ENCODE measurements at regions not wholly inside any gene's neighbourhood (a gene's known extent, or its start where the extent isn't known, plus 50 kb on each side); places are given as distances from the start of the nearest gene placed in this dataset.

GRCh38 chr18:76102626-76103025 lies 392.4 kb downstream of the ZNF516 start:
- Histone ChIP-seq H3K36me3 (ENCODE audit: control insufficient read depth, insufficient read depth, low read length) (no peaks in the 10 kb centered on the region), H3K4me1 (ENCODE audit: control insufficient read depth, extremely low read depth, insufficient read depth, low read length) (no peaks in the 10 kb centered on the region), H3K4me2 (ENCODE audit: extremely low read depth, insufficient read depth, low read length) (no peak overlapping the region), H3K79me2 (ENCODE audit: control insufficient read depth, insufficient read depth, low read length) (no peaks in the 10 kb centered on the region), H3K9ac (ENCODE audit: insufficient read depth, low read length) (no peak overlapping the region), H3K27ac (ENCODE audit: insufficient read depth, low read length) (no peak overlapping the region), H4K20me1 (ENCODE audit: control insufficient read depth, extremely low read depth, insufficient read depth, low read length) (no peaks in the 10 kb centered on the region), H2AFZ (ENCODE audit: low read length) (no peak overlapping the region), H3K4me3 (replicated peaks in 1 of 4; ENCODE audit: control extremely low read depth in 1 of 4, insufficient read depth in 1 of 4, low read depth in 3 of 4, low read length in 4 of 4) (no peak overlapping the region), H3K9me3 (ENCODE audit: control insufficient read depth, insufficient read depth, low read depth, low read length) (no peaks in the 10 kb centered on the region), H3K27me3 (ENCODE audit: control insufficient read depth, insufficient read depth, low read length) (no peaks in the 10 kb centered on the region)
- DNase-seq (ENCODE audit: low read depth in 2 of 2): no peak
- no peak for TF ChIP-seq EZH2 (IDR thresholded peaks at IDR 0.05; ENCODE audit: low read length, missing control alignments)
- no peak for TF ChIP-seq CTCF (conservative IDR thresholded peaks at IDR 0.05 in 1 of 2, IDR thresholded peaks at IDR 0.05 in 1 of 2; ENCODE audit: low read depth in 1 of 2, low read length in 2 of 2)

GRCh38 chr18:76102156-76102555 lies 392.9 kb downstream of the ZNF516 start:
- Histone ChIP-seq H3K27ac (ENCODE audit: insufficient read depth, low read length) (no peak overlapping the region), H3K9ac (ENCODE audit: insufficient read depth, low read length) (no peak overlapping the region), H3K79me2 (ENCODE audit: control insufficient read depth, insufficient read depth, low read length) (no peaks in the 10 kb centered on the region), H3K4me1 (ENCODE audit: control insufficient read depth, extremely low read depth, insufficient read depth, low read length) (no peaks in the 10 kb centered on the region), H3K36me3 (ENCODE audit: control insufficient read depth, insufficient read depth, low read length) (no peaks in the 10 kb centered on the region), H3K27me3 (ENCODE audit: control insufficient read depth, insufficient read depth, low read length) (no peaks in the 10 kb centered on the region), H2AFZ (ENCODE audit: low read length) (no peak overlapping the region), H3K9me3 (ENCODE audit: control insufficient read depth, insufficient read depth, low read depth, low read length) (no peaks in the 10 kb centered on the region), H3K4me2 (ENCODE audit: extremely low read depth, insufficient read depth, low read length) (no peak overlapping the region), H3K4me3 (replicated peaks in 1 of 4; ENCODE audit: control extremely low read depth in 1 of 4, insufficient read depth in 1 of 4, low read depth in 3 of 4, low read length in 4 of 4) (no peak overlapping the region), H4K20me1 (ENCODE audit: control insufficient read depth, extremely low read depth, insufficient read depth, low read length) (no peaks in the 10 kb centered on the region)
- TF ChIP-seq CTCF (conservative IDR thresholded peaks at IDR 0.05 in 1 of 2, IDR thresholded peaks at IDR 0.05 in 1 of 2; ENCODE audit: low read depth in 1 of 2, low read length in 2 of 2) (no peak), EZH2 (IDR thresholded peaks at IDR 0.05; ENCODE audit: low read length, missing control alignments) (no peak)
- DNase-seq (ENCODE audit: low read depth in 2 of 2): no peak

GRCh38 chr18:76099931-76100457 lies 395.0 kb downstream of the ZNF516 start:
- H3K9ac ChIP-seq (ENCODE audit: insufficient read depth, low read length): no peak overlapping the region
- H3K79me2 ChIP-seq (ENCODE audit: control insufficient read depth, insufficient read depth, low read length): no peaks in the 10 kb centered on the region
- DNase-seq (ENCODE audit: low read depth in 2 of 2): no peak
- H3K4me3 ChIP-seq (replicated peaks in 1 of 4; ENCODE audit: control extremely low read depth in 1 of 4, insufficient read depth in 1 of 4, low read depth in 3 of 4, low read length in 4 of 4): no peak overlapping the region
- no peak overlapping the region for H3K4me2 ChIP-seq (ENCODE audit: extremely low read depth, insufficient read depth, low read length)
- H3K27ac ChIP-seq (ENCODE audit: insufficient read depth, low read length): no peak overlapping the region
- H3K4me1 ChIP-seq (ENCODE audit: control insufficient read depth, extremely low read depth, insufficient read depth, low read length): no peaks in the 10 kb centered on the region
- H2AFZ ChIP-seq (ENCODE audit: low read length): no peak overlapping the region
- H3K36me3 ChIP-seq (ENCODE audit: control insufficient read depth, insufficient read depth, low read length): no peaks in the 10 kb centered on the region
- no peaks in the 10 kb centered on the region for H4K20me1 ChIP-seq (ENCODE audit: control insufficient read depth, extremely low read depth, insufficient read depth, low read length)
- TF ChIP-seq EZH2 (IDR thresholded peaks at IDR 0.05; ENCODE audit: low read length, missing control alignments): no peak
- TF ChIP-seq CTCF (conservative IDR thresholded peaks at IDR 0.05 in 1 of 2, IDR thresholded peaks at IDR 0.05 in 1 of 2; ENCODE audit: low read depth in 1 of 2, low read length in 2 of 2): no peak
- H3K27me3 ChIP-seq (ENCODE audit: control insufficient read depth, insufficient read depth, low read length): no peaks in the 10 kb centered on the region
- no peaks in the 10 kb centered on the region for H3K9me3 ChIP-seq (ENCODE audit: control insufficient read depth, insufficient read depth, low read depth, low read length)

Measured in fibroblast of lung (primary cell).